HEK293 (cell line): ENCODE measurements at regions not wholly inside any gene's neighbourhood (a gene's known extent, or its start where the extent isn't known, plus 50 kb on each side); places are given as distances from the start of the nearest gene placed in this dataset.

ENCODE experiments used
- CTCF ChIA-PET: fragments of 350-600 bp; formaldehyde crosslinking; extraction: SDS; loops from one replicate; lab custom pipeline; 2021; ENCODE audit warnings: antibody characterized with exemption; lab: Yijun Ruan, JAX
- POLR2A ChIA-PET: fragments of 300-600 bp; formaldehyde crosslinking; extraction: SDS; loops from one replicate; lab custom pipeline; 2020; ENCODE audit warnings: antibody characterized with exemption, inconsistent platforms; lab: Yijun Ruan, JAX
- H3K27ac ChIP-seq: fragments of 200-500 bp; sonication (Bioruptor generic); 2 replicates; pipeline ENCODE4 v1.5.1; 2014; ENCODE audit warnings: low read depth, low read length, control low read depth, inconsistent platforms; ENCODE audit errors: extremely low read depth
- H3K36me3 ChIP-seq, 2 experiments: fragments of 200-500 bp in 1 of 2; sonication (Bioruptor generic) in 1 of 2; 1 replicate in 1 of 2; 2 replicates in 1 of 2; pipeline ENCODE4 v1.5.1; 2014 to 2017; ENCODE audit warnings: inconsistent platforms in 2 of 2, low read length in 2 of 2; ENCODE audit not compliant: control insufficient read depth in 2 of 2, insufficient read depth in 1 of 2
- H3K4me1 ChIP-seq: fragments of 200-500 bp; sonication (Bioruptor generic); 2 replicates; pipeline ENCODE4 v1.5.1; 2014; ENCODE audit warnings: mild to moderate bottlenecking, low read length, inconsistent platforms; ENCODE audit not compliant: control insufficient read depth, insufficient read depth
- H3K4me3 ChIP-seq: 2 replicates; pipeline ENCODE4 v1.5.1; 2011; ENCODE audit warnings: low read depth, mild to moderate bottlenecking, control low read depth, low read length, moderate library complexity
- H3K9me3 ChIP-seq: fragments of 200-500 bp; sonication (Bioruptor generic); 2 replicates; pipeline ENCODE4 v1.5.1; 2014; ENCODE audit warnings: low read depth, low read length, inconsistent platforms; ENCODE audit not compliant: control insufficient read depth, insufficient read depth
- GLI4 ChIP-seq: fragments of 450-650 bp; formaldehyde crosslinking; IDR thresholded peaks from 2 replicates; pipeline ENCODE4 v1.5.1; 2016; ENCODE audit warnings: missing biosample characterization, missing genetic modification characterization
- HOXC10 ChIP-seq: sonication (generic); formaldehyde crosslinking; IDR thresholded peaks from 2 replicates; pipeline ENCODE4 v1.8.1; 2023; ENCODE audit warnings: mild to moderate bottlenecking, missing genetic modification reagents
- KLF9 ChIP-seq: fragments of 450-650 bp; formaldehyde crosslinking; IDR thresholded peaks from 2 replicates; pipeline ENCODE4 v1.5.1; 2016; ENCODE audit warnings: missing biosample characterization, missing genetic modification characterization, low read depth
- MEIS1 ChIP-seq: sonication (generic); formaldehyde crosslinking; IDR thresholded peaks from 2 replicates; pipeline ENCODE4 v1.8.1; 2022; ENCODE audit warnings: missing genetic modification reagents, mild to moderate bottlenecking, borderline replicate concordance
- OSR2 ChIP-seq: fragments of 450-650 bp; formaldehyde crosslinking; IDR thresholded peaks from 2 replicates; pipeline ENCODE4 v1.5.1; 2016; ENCODE audit warnings: missing biosample characterization, missing genetic modification characterization
- PRDM2 ChIP-seq: fragments of 450-650 bp; formaldehyde crosslinking; IDR thresholded peaks from 2 replicates; pipeline ENCODE4 v1.5.1; 2016; ENCODE audit warnings: missing biosample characterization, missing genetic modification characterization, borderline replicate concordance
- SALL2 ChIP-seq: fragments of 450-650 bp; formaldehyde crosslinking; IDR thresholded peaks from 2 replicates; pipeline ENCODE4 v1.5.0; 2017; ENCODE audit warnings: missing biosample characterization, mild to moderate bottlenecking, missing genetic modification characterization, borderline replicate concordance
- TSHZ1 ChIP-seq: fragments of 450-650 bp; formaldehyde crosslinking; IDR thresholded peaks from 2 replicates; pipeline ENCODE4 v1.5.1; 2016; ENCODE audit warnings: missing biosample characterization, missing genetic modification characterization, borderline replicate concordance
- YY1 ChIP-seq: fragments of 450-650 bp; formaldehyde crosslinking; IDR thresholded peaks from 2 replicates; pipeline ENCODE4 v1.5.1; 2018; ENCODE audit warnings: missing biosample characterization, missing genetic modification characterization
- ZBTB17 ChIP-seq: fragments of 450-650 bp; formaldehyde crosslinking; IDR thresholded peaks from 2 replicates; pipeline ENCODE4 v1.5.1; 2016; ENCODE audit warnings: missing biosample characterization, missing genetic modification characterization
- ZBTB49 ChIP-seq: fragments of 450-650 bp; formaldehyde crosslinking; IDR thresholded peaks from 2 replicates; pipeline ENCODE4 v1.5.1; 2016; ENCODE audit warnings: missing biosample characterization, missing genetic modification characterization, low read depth
- ZBTB6 ChIP-seq: fragments of 450-650 bp; formaldehyde crosslinking; IDR thresholded peaks from 2 replicates; pipeline ENCODE4 v1.5.1; 2017; ENCODE audit warnings: missing biosample characterization, missing genetic modification characterization
- ZEB2 ChIP-seq: fragments of 450-650 bp; formaldehyde crosslinking; IDR thresholded peaks from 2 replicates; pipeline ENCODE4 v1.5.1; 2016; ENCODE audit warnings: missing biosample characterization, missing genetic modification characterization
- ZFP69B ChIP-seq: fragments of 450-650 bp; formaldehyde crosslinking; IDR thresholded peaks from 2 replicates; pipeline ENCODE4 v1.5.1; 2016; ENCODE audit warnings: missing biosample characterization, missing genetic modification characterization
- ZNF184 ChIP-seq: fragments of 450-650 bp; IDR thresholded peaks from 2 replicates; pipeline ENCODE4 v1.5.1; 2018; ENCODE audit warnings: missing biosample characterization, mild to moderate bottlenecking, missing genetic modification characterization
- ZNF2 ChIP-seq: fragments of 450-650 bp; formaldehyde crosslinking; IDR thresholded peaks from 2 replicates; pipeline ENCODE4 v1.5.1; 2016; ENCODE audit warnings: missing biosample characterization, missing genetic modification characterization
- ZNF214 ChIP-seq: fragments of 450-650 bp; formaldehyde crosslinking; IDR thresholded peaks from 2 replicates; pipeline ENCODE4 v1.5.1; 2017; ENCODE audit warnings: missing biosample characterization, mild to moderate bottlenecking, missing genetic modification characterization, borderline replicate concordance
- ZNF221 ChIP-seq: fragments of 450-650 bp; formaldehyde crosslinking; IDR thresholded peaks from 2 replicates; pipeline ENCODE4 v1.5.1; 2017; ENCODE audit warnings: missing biosample characterization, missing genetic modification characterization, borderline replicate concordance
- ZNF473 ChIP-seq: fragments of 450-650 bp; formaldehyde crosslinking; IDR thresholded peaks from 2 replicates; pipeline ENCODE4 v1.5.1; 2017; ENCODE audit warnings: missing biosample characterization, missing genetic modification characterization
- ZNF555 ChIP-seq: fragments of 450-650 bp; formaldehyde crosslinking; conservative IDR thresholded peaks from 2 replicates; pipeline ENCODE4 v1.5.1; 2017; ENCODE audit warnings: missing biosample characterization, mild to moderate bottlenecking, missing genetic modification characterization, inconsistent platforms
- ZNF621 ChIP-seq: fragments of 450-650 bp; formaldehyde crosslinking; IDR thresholded peaks from 2 replicates; pipeline ENCODE4 v1.5.1; 2017; ENCODE audit warnings: missing biosample characterization, missing genetic modification characterization
- ZNF664 ChIP-seq: fragments of 450-650 bp; formaldehyde crosslinking; IDR thresholded peaks from 2 replicates; pipeline ENCODE4 v1.5.1; 2016; ENCODE audit warnings: missing biosample characterization, missing genetic modification characterization
- ZNF830 ChIP-seq: fragments of 450-650 bp; IDR thresholded peaks from 2 replicates; pipeline ENCODE4 v1.5.0; 2018; ENCODE audit warnings: missing biosample characterization, missing genetic modification characterization, low read depth, mild to moderate bottlenecking, moderate library complexity
- ZSCAN23 ChIP-seq: fragments of 450-650 bp; formaldehyde crosslinking; IDR thresholded peaks from 2 replicates; pipeline ENCODE4 v1.5.1; 2016; ENCODE audit warnings: missing biosample characterization, missing genetic modification characterization

- H3K36me3 ChIP-seq, result no peaks in the 10 kb centered on the region
- TF ChIP-seq ZNF473 (tag by site-specific recombination) (no peak), ZNF664 (tag by site-specific recombination) (no peak), ZNF221 (tag by site-specific recombination) (no peak), ZBTB49 (tag by site-specific recombination) (no peak), ZEB2 (tag by site-specific recombination) (no peak), YY1 (tag by site-specific recombination) (no peak), GLI4 (no peak), TSHZ1 (tag by site-specific recombination) (no peak), ZBTB17 (no peak), ZFP69B (tag by site-specific recombination) (no peak), ZBTB6 (tag by site-specific recombination) (no peak)
- TF ChIP-seq, all 188 proteins: peak for 0
- Histone ChIP-seq H3K4me1 (no peaks in the 10 kb centered on the region), H3K9me3 (no peaks in the 10 kb centered on the region), H3K4me3 (no peak overlapping the region), H3K27ac (no peak overlapping the region)
- CTCF ChIA-PET, result no interaction called here
- POLR2A ChIA-PET, result no interaction called here
Observed at GRCh38 chr1:55526716-55527115, 311.6 kb upstream of the USP24 start.

- H3K9me3 ChIP-seq, result no peaks in the 10 kb centered on the region
- ChIA-PET CTCF (interaction anchor here (0.5 to 1.3 kb wide), 4 partner anchors 90 to 385 kb away, joined by 3 to 5 read pairs (median 4); no protein-coding TSS in a partner anchor), POLR2A (no interaction called here)
- no peaks in the 10 kb centered on the region for H3K36me3 ChIP-seq
- H3K4me1 ChIP-seq, result no peaks in the 10 kb centered on the region
- H3K4me3 ChIP-seq, result no peak overlapping the region
- no peak overlapping the region for H3K27ac ChIP-seq
- TF ChIP-seq ZNF2 (no peak), ZNF214 (tag by site-specific recombination) (no peak), KLF9 (tag by site-specific recombination) (no peak), MEIS1 (CRISPR knock-in tag) (no peak), OSR2 (tag by site-specific recombination) (no peak), ZSCAN23 (no peak), HOXC10 (no peak), PRDM2 (no peak), ZNF555 (no peak), ZNF830 (no peak), ZNF621 (tag by site-specific recombination) (no peak), SALL2 (tag by site-specific recombination) (no peak), ZNF184 (tag by site-specific recombination) (no peak)
Observed at GRCh38 chr1:55524006-55524405, 308.8 kb upstream of the USP24 start.
